ENCODE measurements at regions not wholly inside any gene's neighbourhood (a gene's known extent, or its start where the extent isn't known, plus 50 kb on each side); places are given as distances from the start of the nearest gene placed in this dataset.

DNA sequence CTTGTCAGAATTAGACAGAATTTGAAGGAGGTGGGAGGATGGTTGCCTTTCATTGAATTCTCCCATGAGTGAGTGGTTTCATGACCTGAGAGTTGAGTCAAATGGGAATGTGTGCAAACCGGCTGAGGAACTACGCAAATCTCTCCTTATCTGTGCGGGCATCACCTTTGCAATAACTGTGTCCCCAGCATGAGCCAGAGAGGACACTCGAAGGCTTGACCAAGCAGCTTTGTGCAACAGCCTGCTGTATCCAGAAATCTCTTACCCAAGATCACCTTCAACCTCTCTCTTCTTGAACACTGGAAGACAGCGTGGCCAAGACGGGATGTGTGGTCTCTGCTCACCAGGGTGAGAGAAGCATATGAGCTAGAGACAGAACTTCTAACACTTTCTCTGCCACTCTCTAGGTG, 93.8 kb upstream of the IKZF1 start:
- no TSS peak for BruUV-seq (replicated peaks)
- POLR2A ChIA-PET: no interaction called here
- no peaks in the 10 kb centered on the region for H3K9me3 Mint-ChIP-seq (ENCODE audit: unreplicated experiment)
- H3K36me3 Mint-ChIP-seq (ENCODE audit: insufficient read depth, unreplicated experiment): peaks cover 7% of the 10 kb centered on the region
- no peak for DNase-seq (ENCODE audit: unreplicated experiment)
- TF ChIP-seq, protein P1, sequence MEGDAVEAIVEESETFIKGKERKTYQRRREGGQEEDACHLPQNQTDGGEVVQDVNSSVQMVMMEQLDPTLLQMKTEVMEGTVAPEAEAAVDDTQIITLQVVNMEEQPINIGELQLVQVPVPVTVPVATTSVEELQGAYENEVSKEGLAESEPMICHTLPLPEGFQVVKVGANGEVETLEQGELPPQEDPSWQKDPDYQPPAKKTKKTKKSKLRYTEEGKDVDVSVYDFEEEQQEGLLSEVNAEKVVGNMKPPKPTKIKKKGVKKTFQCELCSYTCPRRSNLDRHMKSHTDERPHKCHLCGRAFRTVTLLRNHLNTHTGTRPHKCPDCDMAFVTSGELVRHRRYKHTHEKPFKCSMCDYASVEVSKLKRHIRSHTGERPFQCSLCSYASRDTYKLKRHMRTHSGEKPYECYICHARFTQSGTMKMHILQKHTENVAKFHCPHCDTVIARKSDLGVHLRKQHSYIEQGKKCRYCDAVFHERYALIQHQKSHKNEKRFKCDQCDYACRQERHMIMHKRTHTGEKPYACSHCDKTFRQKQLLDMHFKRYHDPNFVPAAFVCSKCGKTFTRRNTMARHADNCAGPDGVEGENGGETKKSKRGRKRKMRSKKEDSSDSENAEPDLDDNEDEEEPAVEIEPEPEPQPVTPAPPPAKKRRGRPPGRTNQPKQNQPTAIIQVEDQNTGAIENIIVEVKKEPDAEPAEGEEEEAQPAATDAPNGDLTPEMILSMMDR (IDR thresholded peaks at IDR 0.05; ENCODE audit: unreplicated experiment): no peak
- intact Hi-C loops (cut with micrococcal nuclease): no loop called here
- CTCF ChIA-PET: interaction anchor here (1.1 to 1.6 kb wide), 2 partner anchors 18 to 207 kb away, joined by 3 to 12 read pairs; no protein-coding TSS in a partner anchor
- peaks cover 69% of the 10 kb centered on the region for H3K27me3 Mint-ChIP-seq (ENCODE audit: insufficient read depth, unreplicated experiment)
- no peaks in the 10 kb centered on the region for H3K4me1 Mint-ChIP-seq (ENCODE audit: insufficient read depth, unreplicated experiment)
- H3K27ac Mint-ChIP-seq (ENCODE audit: low read depth, unreplicated experiment): no peak overlapping the region
- H3K4me3 Mint-ChIP-seq (ENCODE audit: unreplicated experiment): no peak overlapping the region

DNA sequence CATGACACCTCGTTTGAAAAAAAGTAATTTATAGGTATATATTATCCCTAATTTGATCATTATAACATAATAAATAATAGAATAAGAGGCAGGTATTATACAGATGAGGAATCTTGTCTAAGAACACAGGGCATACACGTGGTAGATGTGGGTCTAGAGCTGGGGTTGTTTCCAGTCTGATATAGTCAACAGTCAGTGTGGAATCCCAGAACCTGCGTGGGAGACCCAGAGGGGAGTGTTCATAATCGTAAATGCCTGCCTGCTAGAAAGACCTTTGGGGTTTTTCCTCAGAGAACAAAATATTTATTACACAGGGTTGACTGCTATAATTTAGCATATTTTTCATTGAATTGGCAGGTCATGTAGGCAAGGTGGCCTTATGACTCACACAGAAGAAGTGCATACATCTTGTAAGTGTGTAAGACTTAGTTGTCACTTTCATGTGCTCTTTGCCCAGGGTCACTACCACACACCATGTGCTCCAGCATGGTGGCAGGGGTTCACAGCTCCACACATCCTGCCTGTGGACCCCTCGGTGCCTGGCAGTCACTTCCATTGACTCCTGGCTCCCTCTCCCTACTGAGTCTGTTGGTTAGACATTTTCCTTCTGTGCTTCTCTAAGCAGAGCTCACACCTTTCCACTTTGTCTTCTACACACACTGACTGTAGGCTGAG, 94.9 kb upstream of the IKZF1 start:
- peaks cover 64% of the 10 kb centered on the region for H3K27me3 Mint-ChIP-seq (ENCODE audit: insufficient read depth, unreplicated experiment)
- no TSS peak for BruUV-seq (replicated peaks)
- H3K9me3 Mint-ChIP-seq (ENCODE audit: unreplicated experiment): no peaks in the 10 kb centered on the region
- H3K4me1 Mint-ChIP-seq (ENCODE audit: insufficient read depth, unreplicated experiment): no peaks in the 10 kb centered on the region
- DNase-seq (ENCODE audit: unreplicated experiment): no peak
- TF ChIP-seq, protein P1 (IDR thresholded peaks at IDR 0.05; ENCODE audit: unreplicated experiment): no peak
- intact Hi-C loops (cut with micrococcal nuclease): no loop called here
- ChIA-PET POLR2A (interaction anchor here (0.7 kb wide), 1 partner anchor 13 kb away, joined by 3 read pairs; no protein-coding TSS in a partner anchor), CTCF (interaction anchor here (0.6 to 1.5 kb wide), 3 partner anchors 138 to 469 kb away, joined by 3 to 6 read pairs (median 3); no protein-coding TSS in a partner anchor)
- peaks cover 7% of the 10 kb centered on the region for H3K36me3 Mint-ChIP-seq (ENCODE audit: insufficient read depth, unreplicated experiment)
- H3K4me3 Mint-ChIP-seq (ENCODE audit: unreplicated experiment): no peak overlapping the region
- no peak overlapping the region for H3K27ac Mint-ChIP-seq (ENCODE audit: low read depth, unreplicated experiment)

DNA sequence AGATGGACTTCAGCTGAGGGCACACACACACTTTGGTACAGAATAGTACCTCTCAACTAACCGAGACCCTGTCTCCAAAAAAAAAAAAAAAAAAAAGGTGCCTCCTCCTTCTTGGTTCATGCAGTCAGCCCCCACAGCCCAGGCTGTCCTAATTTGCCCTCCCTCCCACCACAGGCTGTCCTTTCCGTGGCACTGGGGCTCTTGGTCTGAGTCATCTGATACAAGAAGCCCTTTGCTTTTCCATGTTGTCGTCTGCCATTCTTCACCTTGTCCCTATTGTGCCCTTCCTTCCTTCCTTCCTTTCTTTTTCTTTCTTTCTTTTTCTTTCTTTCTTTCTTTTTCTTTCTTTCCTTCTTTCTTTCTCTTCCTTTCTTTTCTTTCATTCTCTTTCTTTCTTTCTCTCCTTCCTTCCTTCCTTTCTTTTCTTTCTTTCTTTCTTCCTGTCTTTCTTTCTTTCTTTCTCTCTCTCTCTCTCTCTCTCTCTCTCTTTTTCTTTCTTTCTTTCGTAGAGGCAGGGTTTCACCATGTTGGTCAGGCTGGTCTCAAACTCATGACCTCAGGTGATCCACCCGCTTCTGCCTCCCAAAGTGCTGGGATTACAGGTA, 96.0 kb upstream of the IKZF1 start:
- Mint-ChIP-seq H3K4me3 (ENCODE audit: unreplicated experiment) (no peak overlapping the region), H3K4me1 (ENCODE audit: insufficient read depth, unreplicated experiment) (no peaks in the 10 kb centered on the region), H3K27me3 (ENCODE audit: insufficient read depth, unreplicated experiment) (peaks cover 68% of the 10 kb centered on the region), H3K36me3 (ENCODE audit: insufficient read depth, unreplicated experiment) (peaks cover 7% of the 10 kb centered on the region), H3K27ac (ENCODE audit: low read depth, unreplicated experiment) (no peak overlapping the region), H3K9me3 (ENCODE audit: unreplicated experiment) (no peaks in the 10 kb centered on the region)
- TF ChIP-seq, protein P1 (IDR thresholded peaks at IDR 0.05; ENCODE audit: unreplicated experiment): no peak
- intact Hi-C loops (cut with micrococcal nuclease): no loop called here
- no peak for DNase-seq (ENCODE audit: unreplicated experiment)
- ChIA-PET CTCF (interaction anchor here (1.5 to 7.1 kb wide), 2 partner anchors 209 to 211 kb away, joined by 6 to 214 read pairs; no protein-coding TSS in a partner anchor), POLR2A (interaction anchor here (0.7 kb wide), 1 partner anchor 14 kb away, joined by 3 read pairs; no protein-coding TSS in a partner anchor)
- no TSS peak for BruUV-seq (replicated peaks)

DNA sequence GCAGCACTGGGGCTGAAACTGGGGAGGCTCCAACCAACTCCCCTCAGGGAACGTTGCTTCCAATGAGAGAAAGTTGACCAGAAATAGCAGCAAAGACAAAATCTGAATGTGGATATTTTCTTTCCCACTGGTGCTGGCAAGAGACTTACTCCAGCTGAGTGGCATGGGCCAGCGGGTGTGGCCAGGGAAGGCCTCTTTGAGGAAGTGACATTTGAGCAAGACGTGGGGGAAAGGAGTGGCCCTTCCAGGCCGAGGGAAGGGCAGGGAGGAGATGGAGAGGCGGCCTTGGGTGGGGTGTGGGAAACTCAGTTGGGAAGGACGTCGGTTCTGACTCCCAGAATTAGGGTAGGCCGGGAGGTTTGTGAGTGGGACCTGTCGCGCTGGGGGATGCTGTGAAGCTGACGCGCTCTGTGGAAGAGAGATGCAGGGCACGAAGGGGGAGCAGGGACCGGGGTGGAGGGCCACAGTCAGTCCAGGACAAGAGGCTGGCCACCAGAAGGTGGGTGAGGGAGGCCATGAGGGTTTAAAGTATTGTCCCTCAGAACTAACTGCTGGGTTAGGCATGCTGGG, 96.7 kb upstream of the IKZF1 start:
- H3K27me3 Mint-ChIP-seq (ENCODE audit: insufficient read depth, unreplicated experiment): peaks cover 68% of the 10 kb centered on the region
- H3K9me3 Mint-ChIP-seq (ENCODE audit: unreplicated experiment): no peaks in the 10 kb centered on the region
- intact Hi-C loops (cut with micrococcal nuclease): no loop called here
- peaks cover 7% of the 10 kb centered on the region for H3K36me3 Mint-ChIP-seq (ENCODE audit: insufficient read depth, unreplicated experiment)
- no peak for DNase-seq (ENCODE audit: unreplicated experiment)
- BruUV-seq (replicated peaks): no TSS peak
- TF ChIP-seq, protein P1 (IDR thresholded peaks at IDR 0.05; ENCODE audit: unreplicated experiment): no peak
- ChIA-PET CTCF (interaction anchor here (0.7 to 7.1 kb wide), 10 partner anchors 9 to 934 kb away, joined by 3 to 214 read pairs (median 6); no protein-coding TSS in a partner anchor), POLR2A (interaction anchor here (0.6 kb wide), 1 partner anchor 111 kb away, joined by 5 read pairs; no protein-coding TSS in a partner anchor)
- no peaks in the 10 kb centered on the region for H3K4me1 Mint-ChIP-seq (ENCODE audit: insufficient read depth, unreplicated experiment)
- H3K4me3 Mint-ChIP-seq (ENCODE audit: unreplicated experiment): no peak overlapping the region
- no peak overlapping the region for H3K27ac Mint-ChIP-seq (ENCODE audit: low read depth, unreplicated experiment)

Data from MCF 10A (cell line).